Embryonic facial prominence (tissue), 1 donor: ENCODE measurements at regions not wholly inside any gene's neighbourhood (a gene's known extent, or its start where the extent isn't known, plus 50 kb on each side); places are given as distances from the start of the nearest gene placed in this dataset.
"Not testable (repeated sequence)": the region's sequence is repeated elsewhere in the genome, so short reads cannot be mapped to it uniquely, and the experiment has no call there.

ENCODE experiments used
- DNase-seq: peaks from one replicate; pipeline ENCODE4 v3.0.0-alpha.2; 2016; ENCODE audit errors: extremely low spot score

GRCh38 chr11:127864861-127865260 lies 722.5 kb downstream of the ETS1 start:
- DNase-seq, result no peak

- DNase-seq, result no peak
Observed at GRCh38 chr11:127862406-127862805, 725.0 kb downstream of the ETS1 start.

- DNase-seq, result no peak
Observed at GRCh38 chr11:127859941-127860354, 727.4 kb downstream of the ETS1 start.

GRCh38 chr11:127844876-127845275 lies 742.5 kb downstream of the ETS1 start:
- DNase-seq, result no peak

- no peak for DNase-seq
Observed at GRCh38 chr11:127843483-127844396, 743.6 kb downstream of the ETS1 start.

GRCh38 chr11:127825183-127825582 lies 762.2 kb downstream of the ETS1 start:
- DNase-seq, result no peak

- DNase-seq, result no peak
Observed at GRCh38 chr11:127818625-127819024, 768.7 kb downstream of the ETS1 start.

- DNase-seq, result no peak
Observed at GRCh38 chr11:127816962-127817361, 770.4 kb downstream of the ETS1 start.

GRCh38 chr11:127815331-127815730 lies 772.0 kb downstream of the ETS1 start:
- no peak for DNase-seq

GRCh38 chr11:127806501-127806900 lies 780.9 kb downstream of the ETS1 start:
- no peak for DNase-seq

- DNase-seq, result no peak
Observed at GRCh38 chr11:127805771-127806170, 781.6 kb downstream of the ETS1 start.

- DNase-seq, result no peak
Observed at GRCh38 chr11:127804747-127805400, 782.5 kb downstream of the ETS1 start.

GRCh38 chr11:127803755-127804154 lies 783.6 kb downstream of the ETS1 start:
- DNase-seq, result no peak

- no peak for DNase-seq
Observed at GRCh38 chr11:127800989-127801688, 786.2 kb downstream of the ETS1 start.

GRCh38 chr11:127795326-127795725 lies 792.0 kb downstream of the ETS1 start:
- no peak for DNase-seq

- DNase-seq, result no peak
Observed at GRCh38 chr11:127791844-127792243, 791.3 kb upstream of the KIRREL3 start.

- DNase-seq, result no peak
Observed at GRCh38 chr11:127790592-127790991, 790.0 kb upstream of the KIRREL3 start.

GRCh38 chr11:127789927-127790326 lies 789.4 kb upstream of the KIRREL3 start:
- DNase-seq, result no peak

GRCh38 chr11:127772938-127773337 lies 772.4 kb upstream of the KIRREL3 start:
- not testable (repeated sequence) for DNase-seq

GRCh38 chr11:127768931-127769330 lies 768.4 kb upstream of the KIRREL3 start:
- DNase-seq, result not testable (repeated sequence)

- no peak for DNase-seq
Observed at GRCh38 chr11:127766734-127767133, 766.2 kb upstream of the KIRREL3 start.

GRCh38 chr11:127738771-127739286 lies 738.3 kb upstream of the KIRREL3 start:
- DNase-seq, result no peak
